ENCODE measurements at regions not wholly inside any gene's neighbourhood (a gene's known extent, or its start where the extent isn't known, plus 50 kb on each side); places are given as distances from the start of the nearest gene placed in this dataset.
A peak's percentile ranks its signal among the peaks of the same experiment; 100 is the strongest.
"Not testable (repeated sequence)": the region's sequence is repeated elsewhere in the genome, so short reads cannot be mapped to it uniquely, and the experiment has no call there.

GRCh38 chr3:110324171-110324705 lies 747.4 kb upstream of the NECTIN3 start:
- DNase-seq, result no peak

GRCh38 chr3:110327870-110328269 lies 743.7 kb upstream of the NECTIN3 start:
- DNase-seq, result no peak

- DNase-seq, result not testable (repeated sequence)
Observed at GRCh38 chr3:110331562-110331961, 740.1 kb upstream of the NECTIN3 start.

- DNase-seq, result no peak
Observed at GRCh38 chr3:110332629-110333028, 739.0 kb upstream of the NECTIN3 start.

GRCh38 chr3:110341047-110341446 lies 730.6 kb upstream of the NECTIN3 start:
- DNase-seq, result no peak

GRCh38 chr3:110343376-110343775 lies 728.2 kb upstream of the NECTIN3 start:
- no peak for DNase-seq

- no peak for DNase-seq
Observed at GRCh38 chr3:110343945-110344344, 727.7 kb upstream of the NECTIN3 start.

- DNase-seq, result no peak
Observed at GRCh38 chr3:110344487-110344886, 727.1 kb upstream of the NECTIN3 start.

GRCh38 chr3:110344897-110345767 lies 726.5 kb upstream of the NECTIN3 start:
- DNase-seq, result peak; percentile 9

- no peak for DNase-seq
Observed at GRCh38 chr3:110349295-110349694, 722.3 kb upstream of the NECTIN3 start.

GRCh38 chr3:110352841-110353604 lies 718.6 kb upstream of the NECTIN3 start:
- DNase-seq, result no peak

- no peak for DNase-seq
Observed at GRCh38 chr3:110362751-110363150, 708.9 kb upstream of the NECTIN3 start.

- not testable (repeated sequence) for DNase-seq
Observed at GRCh38 chr3:110367289-110367688, 704.3 kb upstream of the NECTIN3 start.

- DNase-seq, result no peak
Observed at GRCh38 chr3:110375751-110376518, 695.7 kb upstream of the NECTIN3 start.

- DNase-seq, result no peak
Observed at GRCh38 chr3:110378481-110378880, 693.1 kb upstream of the NECTIN3 start.

- no peak for DNase-seq
Observed at GRCh38 chr3:110381992-110382391, 689.6 kb upstream of the NECTIN3 start.

- DNase-seq, result no peak
Observed at GRCh38 chr3:110383356-110383755, 688.3 kb upstream of the NECTIN3 start.

GRCh38 chr3:110384601-110385000 lies 687.0 kb upstream of the NECTIN3 start:
- DNase-seq, result no peak

- DNase-seq, result no peak
Observed at GRCh38 chr3:110389005-110389404, 682.6 kb upstream of the NECTIN3 start.

GRCh38 chr3:110390372-110390771 lies 681.2 kb upstream of the NECTIN3 start:
- DNase-seq, result no peak

- no peak for DNase-seq
Observed at GRCh38 chr3:110391042-110391441, 680.6 kb upstream of the NECTIN3 start.
